Activated CD8-positive, alpha-beta memory T cell treated with anti-CD3 and anti-CD28 coated beads for 36 hours (primary cell): ENCODE measurements at regions not wholly inside any gene's neighbourhood (a gene's known extent, or its start where the extent isn't known, plus 50 kb on each side); places are given as distances from the start of the nearest gene placed in this dataset.

Source experiments
- CTCF ChIA-PET: fragments of 350-600 bp; sonication (Branson Sonifier 250); formaldehyde crosslinking; loops from one replicate; lab custom pipeline; 2021; ENCODE audit warnings: antibody characterized with exemption; lab: Charles Lee
- POLR2A ChIA-PET: fragments of 350-600 bp; sonication (Branson Sonifier 250); formaldehyde crosslinking; loops from one replicate; lab custom pipeline; 2021; ENCODE audit warnings: antibody characterized with exemption; lab: Charles Lee

DNA sequence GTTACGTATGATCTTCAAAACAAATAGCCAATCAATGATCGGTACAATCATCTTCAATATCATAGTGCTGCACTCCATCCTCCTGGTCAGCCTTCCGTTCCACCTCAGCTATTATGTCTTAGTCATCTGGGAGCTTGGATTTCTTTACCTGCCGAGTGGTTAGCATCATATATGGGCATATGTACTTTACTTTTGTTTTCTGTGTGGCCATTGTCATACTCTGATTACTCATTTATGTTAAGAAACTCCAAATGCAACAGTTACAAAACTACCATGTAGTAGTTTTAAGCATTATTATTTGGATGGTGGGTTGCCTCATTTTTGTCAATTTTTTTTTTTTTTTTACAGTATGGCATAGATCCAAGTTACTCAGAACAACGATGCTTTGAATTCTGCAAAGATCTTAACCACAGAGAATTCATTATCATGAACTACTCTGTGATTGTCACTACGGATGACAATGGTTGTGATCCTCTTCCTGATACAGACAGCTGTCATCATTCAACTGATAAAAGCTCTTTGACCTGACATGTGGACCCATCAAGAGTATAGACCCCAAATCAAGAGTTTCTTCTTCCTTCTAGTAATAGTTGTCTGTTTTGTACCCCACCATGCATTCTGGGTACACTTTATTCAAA, 52.1 kb upstream of the NME8 start:
- POLR2A ChIA-PET = no interaction called here
- CTCF ChIA-PET = interaction anchor here (0.9 kb wide), 1 partner anchor 14 kb away, joined by 3 read pairs; no protein-coding TSS in a partner anchor
